Suprapubic skin (tissue), 4 donors: ENCODE measurements at regions not wholly inside any gene's neighbourhood (a gene's known extent, or its start where the extent isn't known, plus 50 kb on each side); places are given as distances from the start of the nearest gene placed in this dataset.

Source experiments
- CTCF ChIP-seq, 2 donors: fragments of 200-600 bp in 1 of 2; fragments of 450-650 bp in 1 of 2; sonication (generic) in 1 of 2; IDR thresholded peaks; one replicate each; pipeline ENCODE4 v1.5.1; 2016 to 2019; ENCODE audit warnings: antibody characterized with exemption in 2 of 2, mild to moderate bottlenecking in 1 of 2, moderate library complexity in 1 of 2
- EP300 ChIP-seq: sonication (generic); formaldehyde crosslinking; IDR thresholded peaks from one replicate; pipeline ENCODE4 v1.6.1; 2017; ENCODE audit warnings: antibody characterized with exemption
- POLR2A ChIP-seq, 2 donors: fragments of 450-650 bp; IDR thresholded peaks; one replicate each; pipeline ENCODE4 v1.6.1; 2017; ENCODE audit warnings: antibody characterized with exemption in 2 of 2, mild to moderate bottlenecking in 2 of 2, moderate library complexity in 2 of 2
- POLR2AphosphoS5 ChIP-seq, 3 donors: sonication (generic); formaldehyde crosslinking; IDR thresholded peaks; one replicate each; pipeline ENCODE4 v1.6.1; 2017; ENCODE audit warnings: antibody characterized with exemption in 3 of 3

GRCh38 chr4:129490516-129490915 lies 394.6 kb downstream of the C4orf33 start:
- TF ChIP-seq CTCF (IDR thresholded peaks at IDR 0.05), result no peak
- TF ChIP-seq EP300, result no peak
- no peak for TF ChIP-seq POLR2A (IDR thresholded peaks at IDR 0.05)
- no peak for TF ChIP-seq POLR2AphosphoS5 (IDR thresholded peaks at IDR 0.05)
